Umbilical cord (tissue), 1 donor: ENCODE measurements at regions not wholly inside any gene's neighbourhood (a gene's known extent, or its start where the extent isn't known, plus 50 kb on each side); places are given as distances from the start of the nearest gene placed in this dataset.

Experiments used
- DNase-seq: peaks from one replicate; pipeline ENCODE4 v3.0.0-alpha.2; 2015; ENCODE audit warnings: low spot score

GRCh38 chr16:80081846-80082245 lies 458.9 kb upstream of the DYNLRB2 start:
- DNase-seq = no peak

DNA sequence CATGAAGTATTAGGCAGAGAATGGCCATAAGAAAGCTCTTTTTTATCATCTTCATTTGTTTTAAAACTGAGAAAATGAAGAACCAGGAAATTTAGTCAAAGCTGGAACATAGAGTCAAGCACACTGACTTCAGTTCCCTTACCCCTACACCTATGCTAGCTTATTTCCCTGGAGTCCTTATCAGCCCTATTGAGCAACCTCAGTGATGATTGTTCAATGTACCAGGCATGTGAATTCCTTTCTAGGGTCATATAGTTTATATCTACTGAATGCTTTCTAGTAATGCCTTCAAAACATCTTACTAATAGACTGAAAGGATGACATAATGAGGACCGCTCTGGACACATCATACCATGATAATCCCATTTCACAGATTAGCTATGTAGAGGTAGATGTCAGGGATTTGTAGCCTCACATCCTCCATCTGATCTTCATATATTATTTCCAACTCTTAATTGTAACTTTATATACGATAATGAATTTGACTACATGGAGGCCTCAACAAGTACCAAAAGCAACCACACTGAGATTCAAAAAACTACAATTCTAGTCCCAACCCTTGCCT lies 460.4 kb upstream of the DYNLRB2 start:
- no peak for DNase-seq

DNA sequence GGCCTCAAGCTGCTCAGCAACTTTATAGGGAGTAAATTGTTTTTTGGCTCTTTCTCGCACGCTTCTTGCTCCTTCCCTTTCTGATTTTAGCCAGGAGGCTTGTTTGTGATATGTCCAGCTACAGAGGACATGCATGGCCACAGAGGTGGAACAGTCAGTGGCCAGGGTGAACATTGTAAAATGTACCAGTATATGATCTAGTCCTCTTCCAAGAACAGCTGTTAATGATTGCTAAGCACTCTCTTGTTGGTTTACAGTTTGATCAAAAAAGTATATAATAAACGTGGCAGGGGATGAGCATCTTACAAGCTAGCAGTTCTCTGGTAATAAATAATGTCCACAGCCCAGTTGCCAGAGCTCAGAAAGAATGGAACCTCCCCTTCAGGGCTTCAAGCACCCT lies 461.7 kb upstream of the DYNLRB2 start:
- no peak for DNase-seq

GRCh38 chr16:80077696-80078095 lies 463.1 kb upstream of the DYNLRB2 start:
- no peak for DNase-seq

DNA sequence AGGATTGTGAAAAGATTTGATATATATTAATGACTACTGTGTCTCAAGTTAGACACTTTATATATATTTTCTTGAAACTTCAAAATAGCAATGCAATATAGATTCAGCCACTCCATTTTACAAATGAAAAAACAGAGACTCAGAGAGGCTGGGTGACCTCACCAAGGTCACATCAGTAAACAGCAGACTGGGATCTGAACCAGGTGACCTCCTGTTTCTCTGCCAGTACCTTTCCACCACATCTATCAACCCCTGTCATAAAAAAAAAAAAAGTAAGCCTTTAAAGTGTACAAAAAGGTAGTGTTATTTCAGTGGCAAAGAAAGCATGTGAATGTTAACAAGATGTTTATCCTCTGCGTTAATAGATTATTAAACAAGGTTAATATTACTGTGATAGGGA lies 466.5 kb upstream of the DYNLRB2 start:
- no peak for DNase-seq

- no peak for DNase-seq
Measured at GRCh38 chr16:80071964-80072456, 468.8 kb upstream of the DYNLRB2 start.

DNA sequence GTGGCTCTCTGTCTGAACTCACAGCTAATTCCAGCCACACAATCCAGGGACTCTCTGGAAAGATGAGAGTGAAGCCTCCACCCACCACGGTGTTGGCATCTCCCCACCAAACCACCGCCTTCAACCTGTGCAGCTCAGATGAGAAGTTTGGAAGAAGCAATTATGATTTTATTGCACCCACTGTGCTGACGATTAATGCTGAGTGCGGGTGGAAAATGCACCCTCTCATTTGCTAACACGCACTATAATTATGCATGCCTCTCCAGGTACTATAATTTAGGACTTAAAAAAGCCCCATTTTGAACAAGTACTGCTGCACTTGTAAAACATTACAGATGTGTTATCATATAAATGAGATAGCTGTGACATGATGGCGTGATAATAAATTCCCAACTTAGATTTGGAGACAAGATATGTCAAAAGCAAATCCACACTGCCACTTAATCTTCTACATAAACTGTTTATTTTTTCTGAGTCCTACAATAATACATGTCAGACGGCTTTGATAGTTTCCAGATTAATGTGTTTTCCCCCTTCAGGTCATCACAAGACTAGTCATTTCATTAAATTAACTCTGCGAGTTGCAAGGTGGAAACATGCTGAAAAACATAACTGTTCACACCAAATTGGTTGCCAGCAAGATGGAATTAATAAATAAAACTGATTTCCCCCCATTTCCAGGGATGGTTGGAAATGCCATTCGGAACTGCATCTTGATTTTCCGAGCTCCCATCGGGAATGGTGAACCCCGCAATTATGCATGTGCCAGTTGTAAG lies 466.5 kb upstream of the MAF start:
- no peak for DNase-seq

- no peak for DNase-seq
Measured at GRCh38 chr16:80065541-80065940, 465.0 kb upstream of the MAF start.

GRCh38 chr16:80063713-80064069 lies 463.2 kb upstream of the MAF start:
- DNase-seq = no peak

GRCh38 chr16:80063031-80063712 lies 462.6 kb upstream of the MAF start:
- no peak for DNase-seq

- DNase-seq = no peak
Measured at GRCh38 chr16:80062361-80063030, 462.0 kb upstream of the MAF start.

DNA sequence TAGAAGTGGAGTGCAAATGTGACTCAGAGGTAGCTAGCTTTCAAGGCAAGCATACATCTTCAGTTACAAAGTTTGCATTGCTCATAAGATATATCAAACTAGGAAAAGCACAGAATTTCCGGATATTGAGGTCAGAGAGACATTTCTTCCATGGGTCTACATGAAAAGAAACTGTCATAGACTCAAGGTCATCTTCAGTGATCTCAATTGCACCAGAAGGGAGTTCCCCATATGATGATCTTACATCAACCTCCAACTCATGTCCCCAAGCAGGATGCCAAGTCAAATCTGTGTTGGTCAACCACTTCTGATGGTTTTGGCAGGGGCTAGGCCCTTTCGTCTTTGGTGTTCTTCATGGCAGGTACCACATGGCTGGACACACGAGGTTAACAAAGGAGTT lies 459.9 kb upstream of the MAF start:
- DNase-seq = no peak

DNA sequence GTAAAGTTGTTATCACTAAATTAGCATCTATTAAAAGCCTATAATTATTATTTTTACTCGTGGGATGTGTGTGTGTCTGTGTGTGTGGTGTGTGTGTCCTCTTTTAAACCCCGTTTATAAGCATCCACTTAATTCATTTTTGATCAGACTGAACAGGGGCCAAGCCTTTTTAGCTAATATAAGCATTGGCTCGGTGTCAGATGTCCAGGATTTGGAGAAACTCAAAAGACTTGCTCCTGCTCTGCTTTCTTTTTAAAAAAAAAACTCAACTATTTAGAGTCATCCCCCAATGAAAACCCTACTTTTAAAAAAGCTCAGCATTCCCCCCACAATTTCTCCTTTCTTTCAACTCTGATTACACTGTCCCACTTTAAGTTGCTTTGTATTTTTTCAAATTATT lies 459.3 kb upstream of the MAF start:
- no peak for DNase-seq

DNA sequence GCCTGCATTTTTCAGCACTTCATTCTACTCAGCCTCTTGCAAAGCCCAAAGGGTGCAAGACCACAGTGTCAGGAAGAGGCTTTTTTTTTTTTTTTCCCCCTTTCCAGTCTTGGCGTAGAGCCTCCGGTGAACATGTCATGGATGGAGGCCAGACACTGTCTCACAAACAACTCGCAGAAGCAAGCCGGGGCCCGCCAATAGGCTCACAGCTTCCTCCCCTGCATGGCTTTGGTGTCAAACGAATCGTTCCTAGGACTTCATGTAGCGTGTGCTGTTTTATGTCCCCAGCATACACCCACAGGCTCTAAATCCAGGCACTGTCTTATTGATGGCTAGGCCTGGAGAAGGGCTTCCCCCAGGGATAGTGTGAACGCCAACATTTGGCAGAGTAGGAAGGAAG lies 457.7 kb upstream of the MAF start:
- peak; percentile 95 for DNase-seq

DNA sequence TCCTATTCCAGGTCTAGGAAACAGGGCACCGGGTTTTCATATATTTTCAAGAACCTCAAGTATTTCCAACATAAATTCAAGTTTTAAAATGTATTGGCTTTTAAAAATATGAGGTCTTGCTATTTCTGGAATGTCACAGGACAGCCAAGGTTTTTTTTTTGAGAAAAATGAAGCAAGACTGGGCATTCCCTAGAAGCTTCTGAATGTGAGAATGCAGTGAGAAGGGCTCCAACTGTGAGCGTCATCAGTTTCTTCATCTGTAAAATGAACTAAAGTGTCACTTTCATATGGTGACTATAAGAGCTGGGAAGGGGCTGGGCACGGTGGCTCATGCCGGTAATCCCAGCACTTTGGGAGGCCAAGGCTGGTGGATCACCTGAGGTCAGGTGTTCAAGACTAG lies 455.8 kb upstream of the MAF start:
- DNase-seq = peak; percentile 60

- DNase-seq = no peak
Measured at GRCh38 chr16:80055831-80056230, 455.3 kb upstream of the MAF start.

GRCh38 chr16:80054647-80055046 lies 454.1 kb upstream of the MAF start:
- DNase-seq = no peak

DNA sequence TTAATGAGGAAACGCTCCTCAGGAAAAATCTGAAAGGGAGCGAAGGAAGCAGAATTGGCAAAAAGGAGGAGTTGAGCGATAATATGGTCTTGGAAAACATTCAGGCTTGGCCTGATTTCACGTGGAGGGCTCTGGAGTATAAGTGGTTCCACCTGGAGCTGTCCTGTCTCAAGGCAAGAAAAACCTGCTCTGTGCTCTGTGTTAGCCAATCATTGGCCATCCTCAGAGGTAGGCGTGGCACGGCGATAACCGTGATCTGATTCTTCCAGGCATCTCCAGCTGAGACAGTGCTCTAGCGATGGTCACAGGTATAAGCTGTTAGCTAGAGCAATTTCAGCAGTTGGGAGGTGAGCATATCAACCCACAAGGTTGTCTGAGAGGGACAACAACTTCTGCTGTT lies 450.5 kb upstream of the MAF start:
- no peak for DNase-seq

DNA sequence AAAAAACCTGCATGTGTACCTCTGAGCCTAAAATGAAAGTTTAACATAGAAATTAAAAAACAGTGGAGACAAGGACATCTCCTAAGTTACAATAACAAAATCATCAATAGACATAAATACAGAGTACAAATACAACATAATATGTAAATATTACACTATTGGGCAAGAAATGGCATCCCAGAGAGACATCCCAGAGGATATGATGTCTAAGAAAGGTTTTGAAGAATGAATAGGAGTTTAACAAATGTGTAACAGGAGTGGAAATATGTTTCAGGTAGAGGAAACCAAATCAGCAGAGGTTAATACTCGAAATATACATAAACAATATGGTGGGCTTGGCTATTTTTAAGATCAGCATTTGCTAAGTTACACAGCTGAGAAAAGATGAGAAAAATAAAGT lies 447.7 kb upstream of the MAF start:
- no peak for DNase-seq

DNA sequence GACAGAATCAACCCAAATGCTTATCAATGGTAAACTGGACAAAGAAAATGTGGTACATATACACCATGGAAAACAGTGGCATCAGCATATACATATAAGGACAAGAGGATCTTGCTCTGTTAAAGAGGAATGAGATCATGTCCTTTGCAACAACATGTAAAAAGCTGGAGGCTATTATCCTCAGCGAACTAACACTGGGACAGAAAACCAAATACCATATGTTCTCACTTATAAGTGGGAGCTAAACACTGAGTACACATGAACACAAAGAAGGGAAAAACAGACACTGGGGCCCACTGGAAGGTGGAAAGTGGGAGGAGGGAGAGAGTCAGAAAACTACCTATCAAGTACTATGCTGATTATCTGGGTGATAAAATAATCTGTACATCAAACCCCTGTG lies 447.3 kb upstream of the MAF start:
- no peak for DNase-seq

GRCh38 chr16:80046848-80047247 lies 446.3 kb upstream of the MAF start:
- DNase-seq = no peak

GRCh38 chr16:80046261-80046660 lies 445.7 kb upstream of the MAF start:
- no peak for DNase-seq

DNA sequence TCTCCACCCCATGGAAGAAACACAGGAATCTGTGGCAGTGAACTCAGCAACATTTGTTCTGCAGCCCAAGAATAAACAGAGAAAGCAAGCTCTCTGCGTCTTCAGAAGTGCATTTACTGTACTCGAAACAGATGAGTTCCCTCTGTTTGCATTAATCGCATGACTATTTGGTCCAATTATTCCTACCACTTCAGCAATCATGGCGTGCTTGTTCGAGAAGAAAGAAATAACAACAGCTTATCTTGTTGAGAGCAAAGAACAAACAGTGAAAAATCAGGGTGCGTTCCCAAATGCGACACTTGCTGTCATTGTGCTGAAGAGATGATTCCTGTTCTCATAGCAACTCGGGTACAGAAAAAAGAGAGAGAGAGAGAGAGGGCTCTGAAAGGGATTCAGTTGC lies 445.3 kb upstream of the MAF start:
- no peak for DNase-seq
